Stimulated activated CD8-positive, alpha-beta memory T cell treated with anti-CD3 and anti-CD28 coated beads, Interleukin-7, amount 100 ng/mL, for 48 hours (primary cell): ENCODE measurements at regions not wholly inside any gene's neighbourhood (a gene's known extent, or its start where the extent isn't known, plus 50 kb on each side); places are given as distances from the start of the nearest gene placed in this dataset.
"Not testable (repeated sequence)": the region's sequence is repeated elsewhere in the genome, so short reads cannot be mapped to it uniquely, and the experiment has no call there.

Experiments used
- DNase-seq, 2 donors: peaks; one replicate each; pipeline ENCODE4 v3.0.0-alpha.2; 2020; ENCODE audit warnings: low read depth in 1 of 2; ENCODE audit errors: extremely low read depth in 1 of 2

DNA sequence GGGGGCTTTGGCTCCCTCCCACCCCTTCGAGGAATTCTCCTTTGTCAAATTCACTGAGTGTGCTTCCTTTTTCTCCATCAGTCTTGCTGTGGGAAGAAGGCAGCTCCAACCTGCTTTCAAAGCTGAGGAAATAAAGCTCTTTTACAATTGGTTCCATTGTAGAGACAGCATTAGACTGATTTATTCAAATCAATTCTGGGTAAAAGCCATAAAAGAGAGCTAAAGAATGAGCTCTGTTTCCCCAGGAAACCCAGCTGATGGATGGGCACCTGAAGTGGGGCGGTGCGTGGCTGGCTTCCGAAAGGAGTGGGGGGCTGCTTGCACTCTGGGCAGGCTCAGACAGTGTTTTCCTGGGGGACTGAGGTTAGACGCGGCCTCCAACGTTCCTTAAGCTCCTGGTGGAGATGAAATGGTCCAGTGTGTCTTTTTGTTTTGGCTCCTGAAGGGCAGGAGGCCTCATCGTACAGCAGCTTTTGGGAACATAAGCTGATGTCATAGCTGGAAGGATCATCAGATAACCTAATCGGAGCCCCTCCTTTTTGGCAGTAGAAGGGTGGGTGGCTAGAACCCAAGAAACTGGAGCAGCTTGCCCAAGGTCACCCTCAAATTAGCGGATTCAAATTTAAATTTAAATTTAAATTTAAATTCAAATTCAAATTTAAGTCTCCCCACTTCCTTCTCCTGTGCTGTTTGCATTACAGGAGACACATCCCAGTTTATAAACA lies 128.5 kb upstream of the EEF2KMT start:
- no peak for DNase-seq

DNA sequence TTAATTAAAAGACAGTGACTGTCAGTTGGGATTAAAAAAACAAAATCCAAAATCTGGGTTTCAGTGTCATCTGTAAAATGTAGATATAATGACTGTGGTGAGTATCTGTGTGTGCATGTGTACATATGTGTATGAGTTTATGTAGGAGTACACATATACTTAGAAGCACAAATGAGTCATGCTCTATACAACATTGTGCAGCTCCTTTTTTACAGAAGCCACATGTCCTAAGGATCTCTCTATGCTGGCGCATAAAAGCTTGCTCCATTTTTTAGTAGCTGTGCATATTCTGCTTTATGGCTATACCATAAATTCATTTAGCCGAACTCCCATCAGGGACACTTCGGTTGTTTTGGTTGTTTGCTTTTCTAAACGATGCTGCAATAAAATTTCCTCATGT lies 125.2 kb upstream of the EEF2KMT start:
- DNase-seq, result no peak

GRCh38 chr16:5221831-5222230 lies 124.2 kb upstream of the EEF2KMT start:
- not testable (repeated sequence) for DNase-seq

GRCh38 chr16:5220705-5221104 lies 123.1 kb upstream of the EEF2KMT start:
- DNase-seq, result no peak

DNA sequence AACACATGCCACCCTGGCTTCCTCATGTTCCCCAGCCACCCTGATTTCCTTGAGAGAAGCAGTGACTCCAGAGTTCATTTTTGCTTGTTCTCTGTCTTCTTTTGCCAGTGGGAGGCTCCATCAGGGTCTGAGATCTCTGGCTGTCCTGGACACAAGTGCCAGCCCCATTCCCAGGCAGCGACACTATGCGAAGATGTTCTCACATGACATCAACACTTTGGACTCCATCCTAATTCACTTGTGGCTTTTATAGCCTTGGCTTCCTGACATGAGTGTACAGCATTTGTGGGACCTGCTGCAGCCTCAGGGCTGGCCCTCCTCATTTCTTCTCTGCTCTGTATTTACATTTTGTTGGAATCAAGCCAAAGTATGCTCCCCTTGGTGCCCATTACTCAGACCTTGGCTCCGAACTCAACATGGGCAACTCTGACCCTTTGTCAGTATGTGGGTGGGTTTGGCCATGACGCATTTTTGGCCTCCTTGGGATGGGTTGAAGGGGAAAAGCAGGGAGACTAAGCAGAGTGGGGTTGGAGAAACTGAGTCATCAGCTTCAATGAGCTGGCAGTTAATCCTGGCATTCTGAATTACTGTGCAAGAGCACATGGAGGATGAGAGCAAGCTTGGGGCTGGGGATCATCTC lies 119.0 kb upstream of the EEF2KMT start:
- DNase-seq, result no peak

DNA sequence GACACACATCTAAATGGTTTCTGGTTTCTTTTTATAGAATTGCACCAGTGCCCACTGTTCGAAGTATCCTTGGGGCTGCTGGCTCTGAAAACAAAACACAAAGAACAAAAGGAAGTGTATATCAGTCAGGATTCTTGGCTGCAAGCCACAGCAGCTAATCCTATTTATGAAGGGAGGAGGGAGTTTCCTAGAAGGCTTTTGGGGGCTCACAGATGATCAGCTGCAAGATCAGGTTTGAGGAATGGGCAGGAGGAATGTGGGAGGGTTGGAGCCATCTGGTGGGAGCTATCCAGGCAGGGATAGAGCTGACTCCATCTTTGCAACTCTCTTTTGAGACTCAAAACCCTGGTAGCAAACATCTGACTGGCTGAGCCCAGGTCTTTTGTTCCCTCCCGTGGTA lies 118.3 kb upstream of the EEF2KMT start:
- DNase-seq, result no peak

DNA sequence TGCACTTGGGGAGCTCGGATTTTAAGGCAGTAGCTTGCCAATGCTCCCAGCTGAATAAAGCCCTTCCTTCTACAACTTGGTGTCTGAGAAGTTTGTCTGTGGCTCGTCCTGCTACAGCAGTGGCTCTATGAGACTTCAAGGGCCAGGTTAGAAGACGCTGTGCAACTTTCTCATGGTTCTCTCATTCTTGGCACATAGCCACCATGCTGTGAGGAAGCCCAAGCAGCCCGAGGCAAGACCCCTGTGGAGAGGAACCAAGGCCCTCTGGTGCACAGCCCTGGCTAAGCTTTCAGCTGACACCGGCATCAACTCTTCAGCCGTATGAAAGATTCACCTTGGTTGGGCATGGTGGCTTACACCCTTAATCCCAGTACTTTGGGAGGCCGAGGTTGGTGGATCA lies 116.9 kb upstream of the EEF2KMT start:
- DNase-seq, result no peak

GRCh38 chr16:5212501-5212900 lies 114.9 kb upstream of the EEF2KMT start:
- not testable (repeated sequence) for DNase-seq

GRCh38 chr16:5207862-5208498 lies 110.4 kb upstream of the EEF2KMT start:
- not testable (repeated sequence) for DNase-seq

DNA sequence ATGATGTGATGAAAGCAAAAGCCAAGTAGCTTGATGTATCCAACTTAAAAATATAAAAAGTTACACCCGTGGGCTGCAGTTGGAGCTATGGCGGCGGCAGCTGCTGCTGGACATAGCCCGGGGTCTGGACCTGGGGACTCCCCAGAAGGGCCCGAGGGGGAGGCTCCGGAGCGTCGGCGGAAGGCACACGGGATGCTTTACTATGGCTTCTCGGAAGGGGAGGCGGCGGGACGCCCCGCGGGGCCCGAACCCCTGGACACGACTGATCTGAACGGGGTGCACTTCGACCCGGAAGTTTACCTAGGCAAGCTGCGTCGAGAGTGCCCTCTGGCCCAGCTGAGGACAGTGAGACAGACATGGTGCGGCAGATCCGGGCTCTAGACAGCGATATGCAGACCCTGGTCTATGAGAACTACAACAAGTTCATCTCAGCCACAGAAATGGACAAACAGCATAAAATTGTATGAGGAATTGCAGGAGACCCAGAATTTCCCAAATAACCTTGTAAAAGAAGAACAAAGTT lies 109.5 kb upstream of the EEF2KMT start:
- DNase-seq, result no peak

GRCh38 chr16:5206331-5206990 lies 108.9 kb upstream of the EEF2KMT start:
- DNase-seq, result no peak

DNA sequence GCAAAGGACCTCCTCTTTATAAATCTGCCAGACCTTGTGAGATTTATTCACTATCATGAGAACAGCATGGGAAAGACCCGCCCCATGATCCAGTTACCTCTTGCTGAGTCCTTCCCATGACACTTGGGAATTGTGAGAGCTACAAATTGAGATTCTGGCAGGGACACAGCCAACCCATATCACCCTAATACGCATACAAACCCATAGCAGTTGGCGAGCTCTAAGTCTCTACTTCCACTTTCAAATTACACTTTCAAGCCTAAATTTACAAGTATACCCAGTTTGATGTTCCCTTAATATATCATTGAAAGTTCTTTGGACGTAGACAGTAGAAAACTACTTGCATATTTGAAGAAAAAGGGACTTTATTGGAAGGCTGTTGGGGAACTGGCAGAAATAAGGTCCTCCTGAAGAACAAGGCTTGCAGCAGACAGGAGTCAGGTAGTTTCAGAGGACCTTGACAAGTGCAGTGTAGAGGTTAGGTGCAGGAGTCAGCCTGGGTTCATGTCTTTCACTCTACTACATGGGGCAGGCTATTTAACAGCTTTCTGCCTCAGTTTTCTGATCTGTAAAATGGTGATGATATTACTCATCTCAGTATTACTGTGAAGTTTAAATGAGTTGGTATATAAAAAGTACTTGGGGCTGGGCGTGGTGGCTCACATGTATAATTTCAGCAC lies 107.9 kb upstream of the EEF2KMT start:
- no peak for DNase-seq

DNA sequence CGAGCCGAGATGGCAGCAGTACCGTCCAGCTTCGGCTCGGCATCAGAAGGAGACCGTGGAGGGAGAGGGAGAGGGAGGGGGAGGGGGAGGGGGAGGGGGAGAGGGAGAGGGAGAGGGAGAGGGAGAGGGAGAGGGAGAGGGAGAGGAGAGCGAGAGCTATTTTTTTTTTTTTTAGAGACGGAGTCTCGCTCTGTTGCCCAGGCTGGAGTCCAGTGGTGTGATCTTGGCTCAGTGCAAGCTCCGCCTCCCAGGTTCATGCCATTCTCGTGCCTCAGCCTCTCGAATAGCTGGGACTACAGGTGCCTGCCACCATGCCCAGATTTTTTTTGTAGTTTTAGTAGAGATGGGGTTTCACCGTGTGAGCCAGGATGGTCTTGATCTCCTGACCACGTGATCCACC lies 106.1 kb upstream of the EEF2KMT start:
- DNase-seq, result not testable (repeated sequence)

DNA sequence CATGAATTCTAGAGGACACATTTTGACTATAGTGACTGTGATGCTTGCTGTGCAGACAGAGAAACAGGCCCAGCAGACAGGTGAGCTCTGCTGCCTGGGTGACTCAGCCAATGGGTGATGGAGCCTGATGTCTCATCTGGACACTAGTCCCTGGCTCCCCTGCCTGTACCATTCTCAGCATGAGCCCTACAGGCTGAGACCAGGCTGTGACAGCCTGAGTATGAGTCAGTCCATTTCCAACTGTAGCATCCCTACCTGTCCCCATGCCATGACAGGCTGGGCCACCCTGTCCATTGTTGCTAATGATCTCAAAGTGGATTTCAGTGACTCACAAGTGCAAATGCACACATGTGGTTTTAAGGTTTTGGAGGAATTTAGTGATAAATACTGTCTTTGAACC lies 102.5 kb upstream of the EEF2KMT start:
- no peak for DNase-seq

GRCh38 chr16:5196204-5196603 lies 98.6 kb upstream of the EEF2KMT start:
- no peak for DNase-seq

DNA sequence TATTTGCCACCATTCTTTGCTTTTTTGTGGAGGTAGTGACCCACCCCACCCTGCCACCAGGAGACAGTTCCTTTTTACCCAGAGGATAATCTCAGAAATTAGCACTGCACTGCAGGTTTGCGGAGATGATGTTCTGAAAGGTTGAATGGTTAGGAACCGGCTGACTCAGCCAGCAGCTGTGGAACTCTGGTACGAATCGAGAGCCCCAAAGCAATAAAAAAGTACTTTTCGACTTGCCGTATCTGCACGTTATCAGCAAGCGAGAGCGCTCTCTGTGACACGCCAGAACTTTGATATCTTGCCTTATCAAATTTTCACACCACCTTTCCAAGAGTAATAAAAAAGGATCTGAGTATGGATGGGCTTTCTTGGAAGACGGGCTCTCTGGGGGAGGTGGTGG lies 96.3 kb upstream of the EEF2KMT start:
- no peak for DNase-seq

DNA sequence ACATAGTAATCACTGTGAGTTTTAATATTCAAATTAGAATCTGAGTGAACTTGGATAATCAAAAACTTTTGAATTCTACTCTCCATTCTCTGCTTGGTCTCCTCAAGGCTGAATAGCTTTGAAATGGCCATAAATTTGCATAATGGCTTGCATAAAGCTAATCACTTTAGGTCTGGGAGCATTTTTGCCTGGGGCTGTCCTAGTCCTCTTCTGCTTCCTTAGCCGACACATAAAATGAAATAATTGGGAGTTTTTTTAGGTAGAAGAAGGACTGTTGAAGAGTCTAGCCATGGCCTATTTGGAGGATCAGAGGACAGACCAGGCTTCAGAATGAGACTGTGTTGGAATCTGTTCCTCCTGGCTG lies 91.4 kb upstream of the EEF2KMT start:
- no peak for DNase-seq

- DNase-seq, result no peak
Measured at GRCh38 chr16:5188318-5188988, 90.9 kb upstream of the EEF2KMT start.

- DNase-seq, result no peak
Measured at GRCh38 chr16:5187402-5187952, 89.9 kb upstream of the EEF2KMT start.

GRCh38 chr16:5186381-5186903 lies 88.8 kb upstream of the EEF2KMT start:
- no peak for DNase-seq
